ENCODE measurements at regions not wholly inside any gene's neighbourhood (a gene's known extent, or its start where the extent isn't known, plus 50 kb on each side); places are given as distances from the start of the nearest gene placed in this dataset.
A peak's percentile ranks its signal among the peaks of the same experiment; 100 is the strongest.

- ATAC-seq = peak; percentile 90 to 93
- Mint-ChIP-seq H3K36me3 (peaks cover 8 to 72% of the 10 kb centered on the region in 2 donors), H3K27ac (peak overlapping the region; percentile 67 to 97), H3K9me3 (peaks cover 6 to 41% of the 10 kb centered on the region in 2 donors)
- peak in 1 of 2 donors; percentile 42 for DNase-seq (ENCODE audit: low spot score in 2 of 2)
Measured at GRCh38 chr7:114825423-114825951, 96.4 kb upstream of the MDFIC start.

GRCh38 chr7:114830952-114831351, 90.9 kb upstream of the MDFIC start:
- Mint-ChIP-seq H3K9me3 (peaks cover 2 to 37% of the 10 kb centered on the region in 2 donors), H3K27ac (no peak overlapping the region)
- no peak for ATAC-seq

GRCh38 chr7:114832906-114833595, 88.8 kb upstream of the MDFIC start:
- DNase-seq (ENCODE audit: low spot score in 2 of 2) (no peak), ATAC-seq (peak; percentile 93 to 95)
- H3K36me3 Mint-ChIP-seq = peaks cover 0 to 45% of the 10 kb centered on the region in 2 donors
- H3K9me3 Mint-ChIP-seq = peaks cover 0 to 21% of the 10 kb centered on the region in 2 donors
- peak overlapping the region; percentile 8 to 89 for H3K27ac Mint-ChIP-seq

More at GRCh38 chr7:114830952-114831351, 90.9 kb upstream of the MDFIC start:
- no peak for DNase-seq (ENCODE audit: low spot score in 2 of 2)
- H3K36me3 Mint-ChIP-seq = peaks cover 3 to 56% of the 10 kb centered on the region in 2 donors

GRCh38 chr7:114835303-114835702, 86.6 kb upstream of the MDFIC start:
- peaks cover 0 to 13% of the 10 kb centered on the region in 2 donors for H3K9me3 Mint-ChIP-seq
- DNase-seq (ENCODE audit: low spot score in 2 of 2) (no peak), ATAC-seq (no peak)
- H3K27ac Mint-ChIP-seq = no peak overlapping the region
- peaks cover 0 to 38% of the 10 kb centered on the region in 2 donors for H3K36me3 Mint-ChIP-seq

- no peak overlapping the region for H3K27ac Mint-ChIP-seq
- H3K9me3 Mint-ChIP-seq = peaks cover 0 to 13% of the 10 kb centered on the region in 2 donors
- DNase-seq (ENCODE audit: low spot score in 2 of 2) (no peak), ATAC-seq (no peak)
- H3K36me3 Mint-ChIP-seq = peaks cover 0 to 38% of the 10 kb centered on the region in 2 donors
Measured at GRCh38 chr7:114835861-114836260, 86.0 kb upstream of the MDFIC start.

- DNase-seq (ENCODE audit: low spot score in 2 of 2) (no peak), ATAC-seq (no peak)
- no peak overlapping the region for H3K27ac Mint-ChIP-seq
- peaks cover 0 to 19% of the 10 kb centered on the region in 2 donors for H3K36me3 Mint-ChIP-seq
- no peaks in the 10 kb centered on the region for H3K9me3 Mint-ChIP-seq
Measured at GRCh38 chr7:114842551-114843065, 79.3 kb upstream of the MDFIC start.

- DNase-seq (ENCODE audit: low spot score in 2 of 2) = no peak
- peaks cover 0 to 15% of the 10 kb centered on the region in 2 donors for H3K36me3 Mint-ChIP-seq
- no peak overlapping the region for H3K27ac Mint-ChIP-seq
- no peaks in the 10 kb centered on the region for H3K9me3 Mint-ChIP-seq
- no peak for ATAC-seq
Measured at GRCh38 chr7:114843102-114843501, 78.8 kb upstream of the MDFIC start.

- no peak overlapping the region for H3K27ac Mint-ChIP-seq
- peaks cover 0 to 5% of the 10 kb centered on the region in 2 donors for H3K9me3 Mint-ChIP-seq
- ATAC-seq (peak in 1 of 2 donors; percentile 43), DNase-seq (ENCODE audit: low spot score in 2 of 2) (no peak)
- H3K36me3 Mint-ChIP-seq = no peaks in the 10 kb centered on the region
Measured at GRCh38 chr7:114851406-114852061, 70.4 kb upstream of the MDFIC start.

GRCh38 chr7:114852293-114852692, 69.6 kb upstream of the MDFIC start:
- Mint-ChIP-seq H3K27ac (no peak overlapping the region), H3K9me3 (peaks cover 0 to 5% of the 10 kb centered on the region in 2 donors), H3K36me3 (no peaks in the 10 kb centered on the region)
- ATAC-seq = no peak
- DNase-seq (ENCODE audit: low spot score in 2 of 2) = no peak

- Mint-ChIP-seq H3K27ac (no peak overlapping the region), H3K9me3 (peaks cover 0 to 5% of the 10 kb centered on the region in 2 donors), H3K36me3 (no peaks in the 10 kb centered on the region)
- ATAC-seq = no peak
- DNase-seq (ENCODE audit: low spot score in 2 of 2) = no peak
Measured at GRCh38 chr7:114853189-114853588, 68.7 kb upstream of the MDFIC start.

- Mint-ChIP-seq H3K27ac (no peak overlapping the region), H3K36me3 (peaks cover 0 to 9% of the 10 kb centered on the region in 2 donors), H3K9me3 (peaks cover 0 to 6% of the 10 kb centered on the region in 2 donors)
- DNase-seq (ENCODE audit: low spot score in 2 of 2) (no peak), ATAC-seq (no peak)
Measured at GRCh38 chr7:114854369-114854768, 67.5 kb upstream of the MDFIC start.

GRCh38 chr7:114856625-114857024, 65.3 kb upstream of the MDFIC start:
- ATAC-seq (no peak), DNase-seq (ENCODE audit: low spot score in 2 of 2) (no peak)
- H3K27ac Mint-ChIP-seq = no peak overlapping the region
- peaks cover 0 to 9% of the 10 kb centered on the region in 2 donors for H3K36me3 Mint-ChIP-seq
- peaks cover 0 to 4% of the 10 kb centered on the region in 2 donors for H3K9me3 Mint-ChIP-seq

- DNase-seq (ENCODE audit: low spot score in 2 of 2) = no peak
- peaks cover 0 to 4% of the 10 kb centered on the region in 2 donors for H3K9me3 Mint-ChIP-seq
- H3K27ac Mint-ChIP-seq = no peak overlapping the region
- H3K36me3 Mint-ChIP-seq = peaks cover 0 to 9% of the 10 kb centered on the region in 2 donors
- peak in 1 of 2 donors; percentile 60 for ATAC-seq
Measured at GRCh38 chr7:114857605-114858004, 64.3 kb upstream of the MDFIC start.

GRCh38 chr7:114859477-114859876, 62.4 kb upstream of the MDFIC start:
- DNase-seq (ENCODE audit: low spot score in 2 of 2) (no peak), ATAC-seq (peak in 1 of 2 donors; percentile 40)
- peaks cover 0 to 9% of the 10 kb centered on the region in 2 donors for H3K36me3 Mint-ChIP-seq
- no peak overlapping the region for H3K27ac Mint-ChIP-seq
- H3K9me3 Mint-ChIP-seq = peaks cover 0 to 4% of the 10 kb centered on the region in 2 donors

GRCh38 chr7:114860206-114860605, 61.7 kb upstream of the MDFIC start:
- Mint-ChIP-seq H3K9me3 (peaks cover 0 to 4% of the 10 kb centered on the region in 2 donors), H3K36me3 (peaks cover 0 to 9% of the 10 kb centered on the region in 2 donors), H3K27ac (no peak overlapping the region)
- DNase-seq (ENCODE audit: low spot score in 2 of 2) (no peak), ATAC-seq (no peak)

GRCh38 chr7:114862406-114862805, 59.5 kb upstream of the MDFIC start:
- no peak for DNase-seq (ENCODE audit: low spot score in 2 of 2)
- Mint-ChIP-seq H3K36me3 (peaks cover 0 to 9% of the 10 kb centered on the region in 2 donors), H3K27ac (no peak overlapping the region), H3K9me3 (peaks cover 0 to 4% of the 10 kb centered on the region in 2 donors)
- no peak for ATAC-seq

GRCh38 chr7:114864278-114864677, 57.6 kb upstream of the MDFIC start:
- ATAC-seq = no peak
- no peaks in the 10 kb centered on the region for H3K9me3 Mint-ChIP-seq
- no peak for DNase-seq (ENCODE audit: low spot score in 2 of 2)
- no peak overlapping the region for H3K27ac Mint-ChIP-seq
- H3K36me3 Mint-ChIP-seq = peaks cover 0 to under 1% of the 10 kb centered on the region in 2 donors
